ENCODE measurements at regions not wholly inside any gene's neighbourhood (a gene's known extent, or its start where the extent isn't known, plus 50 kb on each side); places are given as distances from the start of the nearest gene placed in this dataset.

GRCh38 chrX:43508694-43509093 is 147.4 kb upstream of the MAOA start:
- Histone ChIP-seq H2AFZ (ENCODE audit: low read length) (no peak overlapping the region), H4K20me1 (ENCODE audit: insufficient read depth, low read length) (no peaks in the 10 kb centered on the region), H3K36me3 (ENCODE audit: insufficient read depth, low read length) (no peaks in the 10 kb centered on the region), H3K27me3 (ENCODE audit: insufficient read depth, low read length) (no peaks in the 10 kb centered on the region), H3K27ac (ENCODE audit: low read depth, low read length) (no peak overlapping the region), H3K4me1 (ENCODE audit: insufficient read depth, low read length) (no peaks in the 10 kb centered on the region), H3K4me2 (ENCODE audit: insufficient read depth, low read length) (no peak overlapping the region), H3K9me3 (ENCODE audit: low read depth, low read length) (no peaks in the 10 kb centered on the region), H3K4me3 (ENCODE audit: insufficient read depth, low read length) (no peak overlapping the region), H3K79me2 (ENCODE audit: insufficient read depth, low read length) (no peaks in the 10 kb centered on the region)
- TF ChIP-seq, protein P1, sequence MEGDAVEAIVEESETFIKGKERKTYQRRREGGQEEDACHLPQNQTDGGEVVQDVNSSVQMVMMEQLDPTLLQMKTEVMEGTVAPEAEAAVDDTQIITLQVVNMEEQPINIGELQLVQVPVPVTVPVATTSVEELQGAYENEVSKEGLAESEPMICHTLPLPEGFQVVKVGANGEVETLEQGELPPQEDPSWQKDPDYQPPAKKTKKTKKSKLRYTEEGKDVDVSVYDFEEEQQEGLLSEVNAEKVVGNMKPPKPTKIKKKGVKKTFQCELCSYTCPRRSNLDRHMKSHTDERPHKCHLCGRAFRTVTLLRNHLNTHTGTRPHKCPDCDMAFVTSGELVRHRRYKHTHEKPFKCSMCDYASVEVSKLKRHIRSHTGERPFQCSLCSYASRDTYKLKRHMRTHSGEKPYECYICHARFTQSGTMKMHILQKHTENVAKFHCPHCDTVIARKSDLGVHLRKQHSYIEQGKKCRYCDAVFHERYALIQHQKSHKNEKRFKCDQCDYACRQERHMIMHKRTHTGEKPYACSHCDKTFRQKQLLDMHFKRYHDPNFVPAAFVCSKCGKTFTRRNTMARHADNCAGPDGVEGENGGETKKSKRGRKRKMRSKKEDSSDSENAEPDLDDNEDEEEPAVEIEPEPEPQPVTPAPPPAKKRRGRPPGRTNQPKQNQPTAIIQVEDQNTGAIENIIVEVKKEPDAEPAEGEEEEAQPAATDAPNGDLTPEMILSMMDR (IDR thresholded peaks at IDR 0.05; ENCODE audit: extremely low read depth, low read depth, low read length) = no peak
- DNase-seq (ENCODE audit: insufficient read length, low spot score, missing footprints) = no peak

DNA sequence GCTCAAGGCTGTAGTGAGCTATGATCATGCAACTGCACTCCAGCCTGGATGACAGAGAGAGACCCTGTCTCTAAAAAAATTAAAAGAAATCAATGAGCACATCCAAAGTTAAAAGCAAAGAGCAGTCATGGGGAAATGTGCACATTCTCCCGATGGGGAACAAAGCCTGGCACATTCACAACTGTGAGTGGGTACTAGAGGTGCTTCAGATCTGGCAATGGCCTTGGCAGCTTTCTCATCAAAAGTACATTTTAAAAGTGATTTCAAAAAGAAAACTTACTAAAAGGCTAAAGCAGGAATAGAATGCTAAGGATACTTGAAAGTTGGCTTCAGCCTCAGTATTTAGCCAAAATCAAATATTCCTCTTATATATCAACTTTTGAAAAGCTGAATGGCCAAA is 145.9 kb upstream of the MAOA start:
- TF ChIP-seq, protein P1 (IDR thresholded peaks at IDR 0.05; ENCODE audit: extremely low read depth, low read depth, low read length) = no peak
- Histone ChIP-seq H3K27me3 (ENCODE audit: insufficient read depth, low read length) (no peaks in the 10 kb centered on the region), H3K4me3 (ENCODE audit: insufficient read depth, low read length) (no peak overlapping the region), H3K4me1 (ENCODE audit: insufficient read depth, low read length) (no peaks in the 10 kb centered on the region), H3K27ac (ENCODE audit: low read depth, low read length) (no peak overlapping the region), H3K79me2 (ENCODE audit: insufficient read depth, low read length) (no peaks in the 10 kb centered on the region), H3K36me3 (ENCODE audit: insufficient read depth, low read length) (no peaks in the 10 kb centered on the region), H2AFZ (ENCODE audit: low read length) (no peak overlapping the region), H3K9me3 (ENCODE audit: low read depth, low read length) (no peaks in the 10 kb centered on the region), H3K4me2 (ENCODE audit: insufficient read depth, low read length) (no peak overlapping the region), H4K20me1 (ENCODE audit: insufficient read depth, low read length) (no peaks in the 10 kb centered on the region)
- no peak for DNase-seq (ENCODE audit: insufficient read length, low spot score, missing footprints)

DNA sequence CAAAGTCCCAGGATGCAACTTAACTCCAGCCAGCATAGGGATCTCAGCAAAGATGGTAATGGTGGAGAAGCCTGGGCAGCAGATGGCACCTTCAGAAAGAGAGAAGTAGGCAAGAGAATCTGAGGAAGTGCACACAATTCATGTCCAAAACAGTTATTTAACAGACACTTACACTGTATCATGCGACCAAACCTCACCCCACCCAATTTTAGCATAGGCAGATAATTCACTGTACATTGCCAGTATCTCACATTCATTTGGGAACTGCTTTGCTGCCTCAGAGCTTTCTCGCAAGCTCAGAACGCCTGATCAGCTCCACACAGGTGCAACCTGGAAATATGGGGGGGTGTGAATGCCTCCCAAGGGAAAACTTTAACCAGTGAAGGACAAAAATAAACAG is 143.0 kb upstream of the MAOA start:
- DNase-seq (ENCODE audit: insufficient read length, low spot score, missing footprints) = no peak
- no peak overlapping the region for H3K27ac ChIP-seq (ENCODE audit: low read depth, low read length)
- H3K27me3 ChIP-seq (ENCODE audit: insufficient read depth, low read length) = no peaks in the 10 kb centered on the region
- no peak overlapping the region for H3K4me2 ChIP-seq (ENCODE audit: insufficient read depth, low read length)
- TF ChIP-seq, protein P1 (IDR thresholded peaks at IDR 0.05; ENCODE audit: extremely low read depth, low read depth, low read length) = no peak
- no peaks in the 10 kb centered on the region for H4K20me1 ChIP-seq (ENCODE audit: insufficient read depth, low read length)
- no peak overlapping the region for H2AFZ ChIP-seq (ENCODE audit: low read length)
- H3K79me2 ChIP-seq (ENCODE audit: insufficient read depth, low read length) = no peaks in the 10 kb centered on the region
- no peaks in the 10 kb centered on the region for H3K36me3 ChIP-seq (ENCODE audit: insufficient read depth, low read length)
- H3K4me3 ChIP-seq (ENCODE audit: insufficient read depth, low read length) = no peak overlapping the region
- no peaks in the 10 kb centered on the region for H3K4me1 ChIP-seq (ENCODE audit: insufficient read depth, low read length)
- no peaks in the 10 kb centered on the region for H3K9me3 ChIP-seq (ENCODE audit: low read depth, low read length)

GRCh38 chrX:43514820-43515219 is 141.3 kb upstream of the MAOA start:
- H3K36me3 ChIP-seq (ENCODE audit: insufficient read depth, low read length) = no peaks in the 10 kb centered on the region
- no peak for DNase-seq (ENCODE audit: insufficient read length, low spot score, missing footprints)
- H4K20me1 ChIP-seq (ENCODE audit: insufficient read depth, low read length) = no peaks in the 10 kb centered on the region
- H3K27ac ChIP-seq (ENCODE audit: low read depth, low read length) = no peak overlapping the region
- no peak overlapping the region for H3K4me2 ChIP-seq (ENCODE audit: insufficient read depth, low read length)
- no peaks in the 10 kb centered on the region for H3K9me3 ChIP-seq (ENCODE audit: low read depth, low read length)
- no peaks in the 10 kb centered on the region for H3K27me3 ChIP-seq (ENCODE audit: insufficient read depth, low read length)
- H3K79me2 ChIP-seq (ENCODE audit: insufficient read depth, low read length) = no peaks in the 10 kb centered on the region
- no peaks in the 10 kb centered on the region for H3K4me1 ChIP-seq (ENCODE audit: insufficient read depth, low read length)
- TF ChIP-seq, protein P1 (IDR thresholded peaks at IDR 0.05; ENCODE audit: extremely low read depth, low read depth, low read length) = no peak
- no peak overlapping the region for H2AFZ ChIP-seq (ENCODE audit: low read length)
- no peak overlapping the region for H3K4me3 ChIP-seq (ENCODE audit: insufficient read depth, low read length)

Data from osteoblast (primary cell).